K562 (cell line): ENCODE measurements at regions not wholly inside any gene's neighbourhood (a gene's known extent, or its start where the extent isn't known, plus 50 kb on each side); places are given as distances from the start of the nearest gene placed in this dataset.

Experiments used
- MTA3 ChIP-seq: fragments of 450-650 bp; formaldehyde crosslinking; IDR thresholded peaks from 2 replicates; pipeline ENCODE4 v1.6.1; 2017; ENCODE audit warnings: mild to moderate bottlenecking, borderline replicate concordance
- NUFIP1 ChIP-seq: fragments of 450-650 bp; IDR thresholded peaks from 2 replicates; pipeline ENCODE4 v1.6.1; 2018; ENCODE audit not compliant: partially characterized antibody
- RBBP5 ChIP-seq: fragments of 200-600 bp; sonication (generic); IDR thresholded peaks from 2 replicates; pipeline ENCODE4 v1.6.1; 2012; ENCODE audit warnings: borderline replicate concordance, mild to moderate bottlenecking, low read length, control low read depth, inconsistent platforms; ENCODE audit not compliant: insufficient read depth, poor library complexity, severe bottlenecking
- SMARCE1 ChIP-seq: fragments of 450-650 bp; IDR thresholded peaks from 2 replicates; pipeline ENCODE4 v1.7.1; 2016; ENCODE audit warnings: mild to moderate bottlenecking
- TF ChIP-seq, protein P1 (sequence below): sonication (generic); formaldehyde crosslinking; IDR thresholded peaks from 2 replicates; pipeline ENCODE4 v1.8.0; 2022; ENCODE audit warnings: missing genetic modification reagents, mild to moderate bottlenecking, borderline replicate concordance
- TF ChIP-seq, protein P2 (sequence below): sonication (generic); formaldehyde crosslinking; IDR thresholded peaks from 2 replicates; pipeline ENCODE4 v1.8.1; 2023; ENCODE audit warnings: mild to moderate bottlenecking, missing genetic modification reagents
- TF ChIP-seq, protein P3 (sequence below), 3 experiments: fragments of 200-800 bp in 1 of 3; fragments of 250-450 bp in 1 of 3; fragments of 450-650 bp in 1 of 3; sonication (Bioruptor Pico) in 1 of 3; sonication (Bioruptor generic) in 1 of 3; formaldehyde crosslinking in 1 of 3; IDR thresholded peaks; 2 replicates each; pipeline versions ENCODE4 v1.6.1 to v1.8.0; 2016 to 2022; ENCODE audit warnings: mild to moderate bottlenecking in 2 of 3, missing genetic modification characterization in 2 of 3, missing compliant biosample characterization in 1 of 3, moderate library complexity in 1 of 3
- TF ChIP-seq, protein P4 (sequence below), 2 experiments: fragments of 150-350 bp in 1 of 2; IDR thresholded peaks; 2 replicates each; pipeline ENCODE4 v1.6.1; 2012 to 2016; ENCODE audit warnings: low read depth in 2 of 2, low read length in 2 of 2, mild to moderate bottlenecking in 1 of 2, moderate library complexity in 1 of 2

DNA sequence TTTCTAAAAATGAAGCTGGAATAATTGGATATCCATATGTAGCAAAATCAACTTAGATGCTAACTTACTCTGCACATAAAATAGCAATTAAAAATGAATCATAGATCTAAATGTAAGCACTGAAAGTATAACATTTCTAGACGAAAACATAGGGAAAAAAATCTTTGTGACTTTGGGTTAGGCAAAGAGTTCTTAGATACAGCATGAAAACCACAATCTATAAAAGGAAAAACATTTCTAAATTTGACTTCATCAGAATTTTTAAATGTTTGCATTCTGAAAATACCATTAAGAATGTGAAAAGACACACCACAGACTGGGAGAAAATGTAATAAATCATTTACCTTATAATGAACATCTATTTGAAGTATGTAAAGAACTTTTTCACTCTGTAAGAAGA lies 128.8 kb downstream of the APIP start (continued):
- TF ChIP-seq, protein P1, sequence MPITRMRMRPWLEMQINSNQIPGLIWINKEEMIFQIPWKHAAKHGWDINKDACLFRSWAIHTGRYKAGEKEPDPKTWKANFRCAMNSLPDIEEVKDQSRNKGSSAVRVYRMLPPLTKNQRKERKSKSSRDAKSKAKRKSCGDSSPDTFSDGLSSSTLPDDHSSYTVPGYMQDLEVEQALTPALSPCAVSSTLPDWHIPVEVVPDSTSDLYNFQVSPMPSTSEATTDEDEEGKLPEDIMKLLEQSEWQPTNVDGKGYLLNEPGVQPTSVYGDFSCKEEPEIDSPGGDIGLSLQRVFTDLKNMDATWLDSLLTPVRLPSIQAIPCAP (CRISPR knock-in tag), result no peak
- TF ChIP-seq, protein P2, sequence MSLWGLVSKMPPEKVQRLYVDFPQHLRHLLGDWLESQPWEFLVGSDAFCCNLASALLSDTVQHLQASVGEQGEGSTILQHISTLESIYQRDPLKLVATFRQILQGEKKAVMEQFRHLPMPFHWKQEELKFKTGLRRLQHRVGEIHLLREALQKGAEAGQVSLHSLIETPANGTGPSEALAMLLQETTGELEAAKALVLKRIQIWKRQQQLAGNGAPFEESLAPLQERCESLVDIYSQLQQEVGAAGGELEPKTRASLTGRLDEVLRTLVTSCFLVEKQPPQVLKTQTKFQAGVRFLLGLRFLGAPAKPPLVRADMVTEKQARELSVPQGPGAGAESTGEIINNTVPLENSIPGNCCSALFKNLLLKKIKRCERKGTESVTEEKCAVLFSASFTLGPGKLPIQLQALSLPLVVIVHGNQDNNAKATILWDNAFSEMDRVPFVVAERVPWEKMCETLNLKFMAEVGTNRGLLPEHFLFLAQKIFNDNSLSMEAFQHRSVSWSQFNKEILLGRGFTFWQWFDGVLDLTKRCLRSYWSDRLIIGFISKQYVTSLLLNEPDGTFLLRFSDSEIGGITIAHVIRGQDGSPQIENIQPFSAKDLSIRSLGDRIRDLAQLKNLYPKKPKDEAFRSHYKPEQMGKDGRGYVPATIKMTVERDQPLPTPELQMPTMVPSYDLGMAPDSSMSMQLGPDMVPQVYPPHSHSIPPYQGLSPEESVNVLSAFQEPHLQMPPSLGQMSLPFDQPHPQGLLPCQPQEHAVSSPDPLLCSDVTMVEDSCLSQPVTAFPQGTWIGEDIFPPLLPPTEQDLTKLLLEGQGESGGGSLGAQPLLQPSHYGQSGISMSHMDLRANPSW (CRISPR knock-in tag), result no peak
- TF ChIP-seq, protein P3, sequence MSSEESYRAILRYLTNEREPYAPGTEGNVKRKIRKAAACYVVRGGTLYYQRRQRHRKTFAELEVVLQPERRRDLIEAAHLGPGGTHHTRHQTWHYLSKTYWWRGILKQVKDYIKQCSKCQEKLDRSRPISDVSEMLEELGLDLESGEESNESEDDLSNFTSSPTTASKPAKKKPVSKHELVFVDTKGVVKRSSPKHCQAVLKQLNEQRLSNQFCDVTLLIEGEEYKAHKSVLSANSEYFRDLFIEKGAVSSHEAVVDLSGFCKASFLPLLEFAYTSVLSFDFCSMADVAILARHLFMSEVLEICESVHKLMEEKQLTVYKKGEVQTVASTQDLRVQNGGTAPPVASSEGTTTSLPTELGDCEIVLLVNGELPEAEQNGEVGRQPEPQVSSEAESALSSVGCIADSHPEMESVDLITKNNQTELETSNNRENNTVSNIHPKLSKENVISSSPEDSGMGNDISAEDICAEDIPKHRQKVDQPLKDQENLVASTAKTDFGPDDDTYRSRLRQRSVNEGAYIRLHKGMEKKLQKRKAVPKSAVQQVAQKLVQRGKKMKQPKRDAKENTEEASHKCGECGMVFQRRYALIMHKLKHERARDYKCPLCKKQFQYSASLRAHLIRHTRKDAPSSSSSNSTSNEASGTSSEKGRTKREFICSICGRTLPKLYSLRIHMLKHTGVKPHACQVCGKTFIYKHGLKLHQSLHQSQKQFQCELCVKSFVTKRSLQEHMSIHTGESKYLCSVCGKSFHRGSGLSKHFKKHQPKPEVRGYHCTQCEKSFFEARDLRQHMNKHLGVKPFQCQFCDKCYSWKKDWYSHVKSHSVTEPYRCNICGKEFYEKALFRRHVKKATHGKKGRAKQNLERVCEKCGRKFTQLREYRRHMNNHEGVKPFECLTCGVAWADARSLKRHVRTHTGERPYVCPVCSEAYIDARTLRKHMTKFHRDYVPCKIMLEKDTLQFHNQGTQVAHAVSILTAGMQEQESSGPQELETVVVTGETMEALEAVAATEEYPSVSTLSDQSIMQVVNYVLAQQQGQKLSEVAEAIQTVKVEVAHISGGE (CRISPR knock-in tag; IDR thresholded peaks at IDR 0.05), result no peak
- TF ChIP-seq RBBP5 (no peak), MTA3 (no peak), NUFIP1 (no peak), SMARCE1 (no peak)
- TF ChIP-seq, protein P4, sequence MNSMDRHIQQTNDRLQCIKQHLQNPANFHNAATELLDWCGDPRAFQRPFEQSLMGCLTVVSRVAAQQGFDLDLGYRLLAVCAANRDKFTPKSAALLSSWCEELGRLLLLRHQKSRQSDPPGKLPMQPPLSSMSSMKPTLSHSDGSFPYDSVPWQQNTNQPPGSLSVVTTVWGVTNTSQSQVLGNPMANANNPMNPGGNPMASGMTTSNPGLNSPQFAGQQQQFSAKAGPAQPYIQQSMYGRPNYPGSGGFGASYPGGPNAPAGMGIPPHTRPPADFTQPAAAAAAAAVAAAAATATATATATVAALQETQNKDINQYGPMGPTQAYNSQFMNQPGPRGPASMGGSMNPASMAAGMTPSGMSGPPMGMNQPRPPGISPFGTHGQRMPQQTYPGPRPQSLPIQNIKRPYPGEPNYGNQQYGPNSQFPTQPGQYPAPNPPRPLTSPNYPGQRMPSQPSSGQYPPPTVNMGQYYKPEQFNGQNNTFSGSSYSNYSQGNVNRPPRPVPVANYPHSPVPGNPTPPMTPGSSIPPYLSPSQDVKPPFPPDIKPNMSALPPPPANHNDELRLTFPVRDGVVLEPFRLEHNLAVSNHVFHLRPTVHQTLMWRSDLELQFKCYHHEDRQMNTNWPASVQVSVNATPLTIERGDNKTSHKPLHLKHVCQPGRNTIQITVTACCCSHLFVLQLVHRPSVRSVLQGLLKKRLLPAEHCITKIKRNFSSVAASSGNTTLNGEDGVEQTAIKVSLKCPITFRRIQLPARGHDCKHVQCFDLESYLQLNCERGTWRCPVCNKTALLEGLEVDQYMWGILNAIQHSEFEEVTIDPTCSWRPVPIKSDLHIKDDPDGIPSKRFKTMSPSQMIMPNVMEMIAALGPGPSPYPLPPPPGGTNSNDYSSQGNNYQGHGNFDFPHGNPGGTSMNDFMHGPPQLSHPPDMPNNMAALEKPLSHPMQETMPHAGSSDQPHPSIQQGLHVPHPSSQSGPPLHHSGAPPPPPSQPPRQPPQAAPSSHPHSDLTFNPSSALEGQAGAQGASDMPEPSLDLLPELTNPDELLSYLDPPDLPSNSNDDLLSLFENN (IDR thresholded peaks at IDR 0.05; ENCODE audit: low read depth in 2 of 2, low read length in 2 of 2), result no peak
- TF ChIP-seq, all 486 proteins: peak for 0
